ENCODE measurements at regions not wholly inside any gene's neighbourhood (a gene's known extent, or its start where the extent isn't known, plus 50 kb on each side); places are given as distances from the start of the nearest gene placed in this dataset.
"Not testable (repeated sequence)": the region's sequence is repeated elsewhere in the genome, so short reads cannot be mapped to it uniquely, and the experiment has no call there.

- no peak for TF ChIP-seq CTCF (conservative IDR thresholded peaks at IDR 0.05; ENCODE audit: low read depth, low read length)
- no peak for DNase-seq (ENCODE audit: low read depth)
- H3K4me3 ChIP-seq (ENCODE audit: low read length): no peak overlapping the region
Observed at GRCh38 chr14:71430321-71430677, 501.9 kb upstream of the RGS6 start.

GRCh38 chr14:71430678-71431376, 501.4 kb upstream of the RGS6 start:
- TF ChIP-seq CTCF (conservative IDR thresholded peaks at IDR 0.05; ENCODE audit: low read depth, low read length): no peak
- no peak for DNase-seq (ENCODE audit: low read depth)
- no peak overlapping the region for H3K4me3 ChIP-seq (ENCODE audit: low read length)

GRCh38 chr14:71432334-71433110, 499.7 kb upstream of the RGS6 start:
- H3K4me3 ChIP-seq (ENCODE audit: low read length): no peak overlapping the region
- TF ChIP-seq CTCF (conservative IDR thresholded peaks at IDR 0.05; ENCODE audit: low read depth, low read length): no peak

GRCh38 chr14:71433303-71433702, 498.9 kb upstream of the RGS6 start:
- H3K4me3 ChIP-seq (ENCODE audit: low read length): no peak overlapping the region
- no peak for TF ChIP-seq CTCF (conservative IDR thresholded peaks at IDR 0.05; ENCODE audit: low read depth, low read length)
- no peak for DNase-seq (ENCODE audit: low read depth)

More at GRCh38 chr14:71432334-71433110, 499.7 kb upstream of the RGS6 start:
- DNase-seq (ENCODE audit: low read depth): no peak

GRCh38 chr14:71435641-71436040, 496.6 kb upstream of the RGS6 start:
- DNase-seq (ENCODE audit: low read depth); H3K4me3 ChIP-seq (ENCODE audit: low read length): not testable (repeated sequence)

- no peak for TF ChIP-seq CTCF (conservative IDR thresholded peaks at IDR 0.05; ENCODE audit: low read depth, low read length)
- no peak for DNase-seq (ENCODE audit: low read depth)
- no peak overlapping the region for H3K4me3 ChIP-seq (ENCODE audit: low read length)
Observed at GRCh38 chr14:71437870-71438269, 494.4 kb upstream of the RGS6 start.

- no peak overlapping the region for H3K4me3 ChIP-seq (ENCODE audit: low read length)
- no peak for DNase-seq (ENCODE audit: low read depth)
- TF ChIP-seq CTCF (conservative IDR thresholded peaks at IDR 0.05; ENCODE audit: low read depth, low read length): no peak
Observed at GRCh38 chr14:71438684-71439083, 493.5 kb upstream of the RGS6 start.
